ACHN (cell line): ENCODE measurements at regions not wholly inside any gene's neighbourhood (a gene's known extent, or its start where the extent isn't known, plus 50 kb on each side); places are given as distances from the start of the nearest gene placed in this dataset.
"Not testable (repeated sequence)": the region's sequence is repeated elsewhere in the genome, so short reads cannot be mapped to it uniquely, and the experiment has no call there.

Experiments
- DNase-seq: peaks from one replicate; pipeline ENCODE4 v3.0.0-alpha.2; 2015
- in situ Hi-C: cut with HindIII; loops from 2 replicates; pipeline ENCODE4 v1.10.0; 2017; ENCODE audit warnings: low sequenced_read_pairs, low pct_ligation_motif_present, low pct_unique_long_range_greater_than_20kb

- in situ Hi-C loops: no loop called here
- no peak for DNase-seq
These were observed 186.6 kb downstream of the RAP2B start for GRCh38 chr3:153348457-153349107.

GRCh38 chr3:153349108-153349499 is 187.1 kb downstream of the RAP2B start:
- no peak for DNase-seq
- in situ Hi-C loops: no loop called here

DNA sequence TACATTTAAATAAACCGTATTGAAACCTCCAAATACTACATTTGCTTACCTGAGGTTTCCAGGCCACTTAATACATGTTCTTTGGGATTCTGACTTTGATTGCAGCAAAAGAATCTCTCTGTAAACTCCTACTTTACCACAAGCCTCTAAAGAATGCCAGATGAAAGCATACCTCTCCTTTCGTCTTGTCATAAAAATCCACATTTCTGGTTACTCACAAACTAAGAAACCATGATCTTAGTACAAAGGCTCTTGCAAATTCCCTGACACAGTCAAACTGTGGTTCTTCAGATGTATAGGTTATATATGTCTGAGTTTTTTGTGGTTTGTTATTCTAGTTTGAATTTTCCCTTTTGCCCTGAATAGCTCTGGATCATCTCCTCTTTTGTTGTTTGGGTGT is 188.4 kb downstream of the RAP2B start:
- DNase-seq: peak; percentile 11

GRCh38 chr3:153354641-153355040 is 192.6 kb downstream of the RAP2B start:
- no peak for DNase-seq
- in situ Hi-C loops: no loop called here

More for the DNA sequence above, 188.4 kb downstream of the RAP2B start:
- in situ Hi-C loops: no loop called here

DNA sequence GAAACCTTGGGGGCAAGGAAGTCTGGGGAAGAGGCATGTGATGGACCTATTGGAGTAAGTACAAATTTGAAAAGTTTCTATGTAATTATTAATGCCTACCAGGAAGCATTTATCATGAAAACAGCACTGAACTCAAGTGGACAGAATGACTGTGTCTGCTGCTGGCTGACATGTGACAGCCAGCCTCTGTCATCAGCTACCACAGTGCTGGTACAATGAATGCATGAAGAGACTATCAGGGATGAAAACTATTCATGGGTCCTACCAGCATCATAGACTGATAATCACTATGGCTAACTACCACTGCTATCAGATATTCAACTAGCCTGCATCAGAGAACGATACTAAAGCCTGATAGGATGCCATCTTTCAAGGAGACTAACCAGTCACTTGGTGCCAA is 193.5 kb downstream of the RAP2B start:
- in situ Hi-C loops: no loop called here
- no peak for DNase-seq

DNA sequence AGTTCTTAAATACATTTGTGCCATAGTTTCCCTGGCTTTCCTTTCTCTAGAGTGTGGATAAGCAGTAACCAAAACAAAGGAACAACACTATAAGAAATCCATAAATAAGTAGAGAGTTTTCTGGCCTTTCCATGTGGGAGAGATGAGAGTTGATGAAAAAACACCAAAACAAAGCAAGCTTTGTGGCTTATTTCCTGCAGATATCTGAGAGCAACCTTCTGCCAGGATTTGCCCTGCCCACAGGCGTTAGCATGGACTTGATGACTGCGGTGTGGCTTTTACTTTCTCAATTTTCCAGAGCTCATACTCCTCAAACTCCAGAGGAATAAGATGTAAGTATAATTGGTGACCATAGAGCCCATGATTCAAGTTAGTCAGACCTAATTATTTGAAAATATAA is 194.9 kb downstream of the RAP2B start:
- in situ Hi-C loops: no loop called here
- DNase-seq: no peak

GRCh38 chr3:153357436-153357835 is 195.4 kb downstream of the RAP2B start:
- DNase-seq: no peak
- in situ Hi-C loops: no loop called here

- no peak for DNase-seq
These were observed 207.7 kb downstream of the RAP2B start for GRCh38 chr3:153369561-153370374.

GRCh38 chr3:153370680-153371079 is 208.7 kb downstream of the RAP2B start:
- in situ Hi-C loops: no loop called here
- DNase-seq: no peak

More at GRCh38 chr3:153369561-153370374, 207.7 kb downstream of the RAP2B start:
- in situ Hi-C loops: no loop called here

DNA sequence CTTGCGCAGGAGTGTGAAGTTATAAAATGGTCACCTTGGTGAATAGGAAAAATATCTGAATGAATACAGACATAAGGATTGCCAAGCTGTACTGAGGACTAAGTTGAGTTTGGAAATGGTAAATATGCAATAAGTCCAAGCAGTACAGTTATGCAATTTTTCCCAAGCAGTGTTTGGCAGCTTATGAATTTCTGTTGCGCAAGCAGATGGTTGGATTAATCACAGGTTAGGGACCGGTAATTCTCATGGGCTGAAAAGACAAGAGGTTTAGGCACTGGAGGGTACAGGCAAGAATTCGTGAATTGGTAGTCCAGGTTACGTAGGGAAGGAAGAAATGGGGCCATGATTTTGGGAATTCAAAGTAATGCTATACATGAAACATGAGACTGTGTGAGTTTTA is 210.3 kb downstream of the RAP2B start:
- DNase-seq: no peak
- in situ Hi-C loops: no loop called here

DNA sequence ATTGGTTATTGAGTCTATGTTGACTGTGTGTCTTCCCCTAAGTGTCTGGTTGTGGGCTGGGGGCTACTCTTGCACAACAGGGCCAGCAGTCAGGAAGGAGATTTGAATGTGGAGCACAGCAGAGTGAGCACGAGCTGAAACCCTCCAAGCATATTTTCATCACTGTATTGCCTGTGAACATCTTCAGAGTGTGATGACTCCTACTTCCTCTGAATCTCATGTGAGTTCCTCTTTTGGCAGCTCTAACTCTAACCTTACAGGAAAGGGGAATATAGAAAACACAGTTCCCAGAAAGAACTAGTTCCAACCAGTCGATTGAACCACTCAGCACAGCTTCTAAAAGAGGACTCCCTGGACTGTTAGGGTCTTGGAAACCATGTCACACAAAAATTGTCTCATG is 211.6 kb downstream of the RAP2B start:
- in situ Hi-C loops: no loop called here
- no peak for DNase-seq

- DNase-seq: not testable (repeated sequence)
These were observed 216.3 kb downstream of the RAP2B start for GRCh38 chr3:153378366-153378765.

DNA sequence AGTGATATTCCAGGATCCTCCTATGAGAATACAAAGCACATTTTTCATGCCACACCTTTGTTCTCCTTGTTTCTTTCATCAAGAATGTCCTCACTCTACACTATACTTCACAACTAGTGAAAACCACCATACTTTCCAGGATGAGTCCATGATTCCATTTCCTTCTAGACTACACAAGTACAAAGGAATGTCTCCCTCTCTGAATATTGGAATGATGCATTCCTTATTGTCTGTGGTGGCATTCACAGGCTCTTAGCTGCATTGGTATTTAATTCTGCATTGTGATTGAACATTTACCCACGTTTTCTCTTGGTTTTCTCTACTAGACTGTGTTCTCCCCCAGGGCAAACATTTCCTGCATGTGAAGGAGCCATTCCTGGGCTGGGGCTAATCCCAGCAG is 217.5 kb downstream of the RAP2B start:
- in situ Hi-C loops: no loop called here
- DNase-seq: no peak

More at GRCh38 chr3:153378366-153378765, 216.3 kb downstream of the RAP2B start:
- in situ Hi-C loops: not testable (repeated sequence)

- in situ Hi-C loops: no loop called here
- no peak for DNase-seq
These were observed 223.3 kb downstream of the RAP2B start for GRCh38 chr3:153385343-153385742.

GRCh38 chr3:153392363-153392762 is 230.3 kb downstream of the RAP2B start:
- in situ Hi-C loops: no loop called here
- no peak for DNase-seq

DNA sequence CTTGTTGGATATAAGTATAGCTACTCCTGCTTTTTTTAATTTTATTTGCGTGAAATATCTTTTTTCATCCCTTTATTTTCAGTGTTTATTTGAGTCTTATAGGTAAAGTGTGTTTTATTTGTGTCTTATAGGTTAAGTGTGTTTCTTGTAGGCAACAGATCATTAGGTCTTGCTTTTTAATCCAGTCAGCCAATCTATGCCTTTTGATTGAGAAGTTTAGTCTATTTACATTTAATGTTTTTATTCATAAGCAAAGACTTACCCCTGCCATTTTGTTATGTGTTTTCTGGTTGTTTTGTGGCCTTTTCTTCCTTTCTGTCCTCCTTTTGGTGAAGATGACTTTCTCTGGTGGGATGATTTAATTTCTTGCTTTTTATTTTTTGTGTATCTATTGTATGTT is 232.0 kb downstream of the RAP2B start:
- in situ Hi-C loops: no loop called here
- no peak for DNase-seq

DNA sequence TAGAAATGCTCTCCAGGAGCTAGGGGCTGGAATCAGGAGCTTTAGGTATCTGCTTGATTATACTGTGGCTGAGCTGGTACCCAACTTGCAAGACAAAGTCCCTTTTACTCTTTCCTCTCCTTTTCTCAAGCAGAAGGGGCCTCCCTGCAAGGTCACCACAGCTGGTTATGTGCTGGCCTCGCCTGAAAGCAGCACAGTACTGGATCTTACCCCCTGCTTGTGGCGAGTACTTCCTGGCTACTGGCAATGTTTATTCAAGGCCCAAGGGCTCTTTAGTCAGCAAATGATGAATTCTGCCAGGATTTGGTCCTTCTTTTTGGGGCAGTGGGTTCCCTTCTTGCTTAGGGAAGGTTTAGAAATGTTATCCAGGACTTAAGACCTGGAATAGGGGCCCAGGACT is 234.6 kb downstream of the RAP2B start:
- in situ Hi-C loops: no loop called here

GRCh38 chr3:153397794-153398193 is 235.8 kb downstream of the RAP2B start:
- in situ Hi-C loops: no loop called here
- DNase-seq: no peak

More for the DNA sequence above, 234.6 kb downstream of the RAP2B start:
- no peak for DNase-seq

- in situ Hi-C loops: no loop called here
- no peak for DNase-seq
These were observed 237.6 kb downstream of the RAP2B start for GRCh38 chr3:153399636-153400035.

DNA sequence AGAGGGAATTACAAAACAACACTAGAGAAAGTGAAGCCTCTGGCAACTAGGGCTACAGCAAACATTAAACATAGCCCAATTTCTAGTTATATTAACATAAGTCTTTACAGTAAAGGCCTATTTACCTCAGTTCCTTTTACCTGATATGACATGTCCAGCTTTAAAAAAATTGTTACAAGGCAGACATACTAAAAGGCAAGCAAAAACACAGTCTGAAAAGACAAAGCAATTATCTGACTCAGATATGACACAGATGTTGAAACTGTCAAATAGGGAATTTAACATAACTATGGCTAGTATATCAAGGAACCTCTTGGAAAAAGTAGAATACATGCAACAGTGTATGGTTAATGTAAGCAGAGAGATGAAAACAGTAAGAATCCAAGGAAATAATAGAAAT is 238.6 kb downstream of the RAP2B start:
- no peak for DNase-seq
- in situ Hi-C loops: no loop called here
